Smooth muscle cell (in vitro differentiated cells): ENCODE measurements at regions not wholly inside any gene's neighbourhood (a gene's known extent, or its start where the extent isn't known, plus 50 kb on each side); places are given as distances from the start of the nearest gene placed in this dataset.
A peak's percentile ranks its signal among the peaks of the same experiment; 100 is the strongest.
"Not testable (repeated sequence)": the region's sequence is repeated elsewhere in the genome, so short reads cannot be mapped to it uniquely, and the experiment has no call there.

ENCODE experiments used
- DNase-seq: peaks from one replicate; lab custom pipeline; 2025; ENCODE audit not compliant: unreplicated experiment; lab: John Stamatoyannopoulos, UW
- H2AFZ ChIP-seq: fragments of 200-600 bp; sonication (generic); 2 replicates; pipeline ENCODE4 v1.6.0; 2016; ENCODE audit warnings: antibody characterized with exemption, low read depth, mild to moderate bottlenecking
- H3F3A ChIP-seq: fragments of 200-600 bp; sonication (generic); 2 replicates; pipeline ENCODE4 v1.6.0; 2017; ENCODE audit warnings: antibody characterized with exemption, low read depth
- H3K27ac ChIP-seq: fragments of 200-600 bp; sonication (generic); 2 replicates; pipeline ENCODE4 v1.5.1; 2016; ENCODE audit warnings: low read depth, mild to moderate bottlenecking
- H3K27me3 ChIP-seq: fragments of 200-600 bp; sonication (generic); 2 replicates; pipeline ENCODE4 v1.6.1; 2016; ENCODE audit warnings: low read depth, mild to moderate bottlenecking
- H3K36me3 ChIP-seq: fragments of 200-600 bp; sonication (generic); 2 replicates; pipeline ENCODE4 v1.5.1; 2016; ENCODE audit warnings: low read depth
- H3K4me1 ChIP-seq: fragments of 200-600 bp; sonication (generic); 2 replicates; pipeline ENCODE4 v1.5.1; 2016; ENCODE audit warnings: low read depth
- H3K4me2 ChIP-seq: fragments of 200-600 bp; sonication (generic); 2 replicates; pipeline ENCODE4 v1.6.0; 2016; ENCODE audit warnings: mild to moderate bottlenecking
- H3K4me3 ChIP-seq: fragments of 200-600 bp; sonication (generic); 2 replicates; pipeline ENCODE4 v1.5.1; 2016; ENCODE audit warnings: mild to moderate bottlenecking
- H3K79me2 ChIP-seq: fragments of 200-600 bp; sonication (generic); 2 replicates; pipeline ENCODE4 v1.6.0; 2016; ENCODE audit warnings: low read depth, mild to moderate bottlenecking
- H3K9ac ChIP-seq: fragments of 200-600 bp; sonication (generic); 2 replicates; pipeline ENCODE4 v1.6.0; 2016; ENCODE audit warnings: low read depth
- H3K9me3 ChIP-seq: fragments of 200-600 bp; sonication (generic); replicated peaks from 2 replicates; pipeline ENCODE4 v1.5.1; 2016; ENCODE audit warnings: low read depth
- H4K20me1 ChIP-seq: fragments of 200-600 bp; sonication (generic); 2 replicates; pipeline ENCODE4 v1.6.0; 2016; ENCODE audit warnings: low read depth
- CTCF ChIP-seq: fragments of 200-600 bp; sonication (generic); IDR thresholded peaks from 2 replicates; pipeline ENCODE4 v1.5.1; 2017; ENCODE audit warnings: borderline replicate concordance, mild to moderate bottlenecking, antibody characterized with exemption; ENCODE audit not compliant: insufficient read depth, poor library complexity, severe bottlenecking
- WGBS: methylation state at CpG from one replicate; pipeline ENCODE4 v1.1.7; 2016; ENCODE audit warnings: low lambda C conversion rate; 5-methylcytosine and 5-hydroxymethylcytosine counted together

GRCh38 chr6:112439010-112439409 lies 91.9 kb downstream of the RFPL4B start:
- no peak for TF ChIP-seq CTCF
- 78% methylated on average over 5 of the region's 5 CpGs for WGBS

GRCh38 chr6:112439432-112439831 lies 92.3 kb downstream of the RFPL4B start:
- Histone ChIP-seq H3K27ac (no peak overlapping the region), H3K79me2 (no peaks in the 10 kb centered on the region), H3K9ac (no peak overlapping the region), H3K36me3 (no peaks in the 10 kb centered on the region), H3F3A (no peaks in the 10 kb centered on the region), H3K27me3 (no peaks in the 10 kb centered on the region), H3K9me3 (no peaks in the 10 kb centered on the region), H3K4me1 (peaks cover 15% of the 10 kb centered on the region), H3K4me3 (no peak overlapping the region), H2AFZ (no peak overlapping the region), H4K20me1 (no peaks in the 10 kb centered on the region), H3K4me2 (peak overlapping the region; percentile 4)
- no peak for TF ChIP-seq CTCF
- DNase-seq, result no peak
- 100% methylated on average over 1 of the region's 1 CpG for WGBS

More at GRCh38 chr6:112439010-112439409, 91.9 kb downstream of the RFPL4B start:
- no peaks in the 10 kb centered on the region for H3K9me3 ChIP-seq
- H3K27ac ChIP-seq, result no peak overlapping the region
- no peaks in the 10 kb centered on the region for H3K27me3 ChIP-seq
- no peaks in the 10 kb centered on the region for H3F3A ChIP-seq
- no peaks in the 10 kb centered on the region for H3K79me2 ChIP-seq
- no peak overlapping the region for H3K9ac ChIP-seq
- no peak overlapping the region for H2AFZ ChIP-seq
- peaks cover 15% of the 10 kb centered on the region for H3K4me1 ChIP-seq
- no peak for DNase-seq
- no peaks in the 10 kb centered on the region for H3K36me3 ChIP-seq
- peak overlapping the region; percentile 4 for H3K4me2 ChIP-seq
- no peaks in the 10 kb centered on the region for H4K20me1 ChIP-seq
- no peak overlapping the region for H3K4me3 ChIP-seq

DNA sequence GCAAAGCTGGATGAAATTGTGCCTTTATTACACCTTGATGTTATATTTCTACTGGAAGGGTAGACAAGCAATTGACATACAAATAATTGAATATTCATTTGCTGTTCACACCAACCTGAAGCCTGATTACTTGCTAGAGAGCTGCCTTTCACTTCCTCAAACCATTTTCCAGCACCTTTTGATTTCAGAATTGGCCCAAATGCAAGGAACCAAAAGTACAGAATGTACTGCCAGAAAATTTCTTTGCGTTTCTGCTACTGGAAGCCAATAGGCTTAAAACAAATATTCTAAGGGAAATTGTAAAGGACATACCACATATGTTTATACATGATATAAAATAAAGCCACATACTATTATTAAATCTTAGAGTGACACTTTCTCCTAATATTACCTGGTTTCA lies 94.5 kb downstream of the RFPL4B start:
- no peak overlapping the region for H3K27ac ChIP-seq
- 94% methylated on average over 1 of the region's 1 CpG for WGBS
- no peak for TF ChIP-seq CTCF

GRCh38 chr6:112443179-112444065 lies 96.3 kb downstream of the RFPL4B start:
- Histone ChIP-seq H3K36me3 (no peaks in the 10 kb centered on the region), H3K27ac (no peak overlapping the region), H3F3A (no peaks in the 10 kb centered on the region), H3K4me2 (no peak overlapping the region), H3K9ac (no peak overlapping the region), H3K27me3 (no peaks in the 10 kb centered on the region), H2AFZ (no peak overlapping the region), H4K20me1 (no peaks in the 10 kb centered on the region), H3K4me1 (peaks cover 15% of the 10 kb centered on the region), H3K9me3 (no peaks in the 10 kb centered on the region), H3K4me3 (no peak overlapping the region), H3K79me2 (no peaks in the 10 kb centered on the region)
- 68% methylated on average over 6 of the region's 6 CpGs for WGBS
- no peak for TF ChIP-seq CTCF
- no peak for DNase-seq

More for the DNA sequence above, 94.5 kb downstream of the RFPL4B start:
- no peaks in the 10 kb centered on the region for H3F3A ChIP-seq
- no peaks in the 10 kb centered on the region for H3K9me3 ChIP-seq
- H4K20me1 ChIP-seq, result no peaks in the 10 kb centered on the region
- DNase-seq, result no peak
- H2AFZ ChIP-seq, result no peak overlapping the region
- peaks cover 15% of the 10 kb centered on the region for H3K4me1 ChIP-seq
- no peak overlapping the region for H3K4me2 ChIP-seq
- H3K27me3 ChIP-seq, result no peaks in the 10 kb centered on the region
- no peaks in the 10 kb centered on the region for H3K79me2 ChIP-seq
- H3K4me3 ChIP-seq, result no peak overlapping the region
- H3K9ac ChIP-seq, result no peak overlapping the region
- no peaks in the 10 kb centered on the region for H3K36me3 ChIP-seq

GRCh38 chr6:112448786-112449185 lies 101.7 kb downstream of the RFPL4B start:
- not testable (repeated sequence) for H3K27ac ChIP-seq, H3K9ac ChIP-seq, H3K4me3 ChIP-seq, H3K9me3 ChIP-seq, H3K4me2 ChIP-seq, H3K36me3 ChIP-seq, H3K4me1 ChIP-seq, DNase-seq, H3F3A ChIP-seq, H2AFZ ChIP-seq, H3K79me2 ChIP-seq, H3K27me3 ChIP-seq, H4K20me1 ChIP-seq
- 91% methylated on average over 3 of the region's 3 CpGs for WGBS
